ENCODE measurements at regions not wholly inside any gene's neighbourhood (a gene's known extent, or its start where the extent isn't known, plus 50 kb on each side); places are given as distances from the start of the nearest gene placed in this dataset.

- no peak for DNase-seq (ENCODE audit: extremely low spot score)
- no peak for TF ChIP-seq CTCF (IDR thresholded peaks at IDR 0.05; ENCODE audit: control extremely low read depth, extremely low read depth, low read depth, missing control alignments)
- POLR2A ChIA-PET: no interaction called here
- CTCF ChIA-PET: interaction anchor here (1.0 kb wide), 1 partner anchor 143 kb away, joined by 3 read pairs; no protein-coding TSS in a partner anchor
Measured at GRCh38 chr4:111997785-111998184, 147.5 kb upstream of the FAM241A start.

- ChIA-PET POLR2A (no interaction called here), CTCF (interaction anchor here (1.0 kb wide), 1 partner anchor 22 kb away, joined by 3 read pairs; no protein-coding TSS in a partner anchor)
- no peak for DNase-seq (ENCODE audit: extremely low spot score)
- no peak for TF ChIP-seq CTCF (IDR thresholded peaks at IDR 0.05; ENCODE audit: control extremely low read depth, extremely low read depth, low read depth, missing control alignments)
Measured at GRCh38 chr4:111999801-112000200, 145.5 kb upstream of the FAM241A start.

GRCh38 chr4:112001041-112001440, 144.2 kb upstream of the FAM241A start:
- CTCF ChIA-PET: no interaction called here
- TF ChIP-seq CTCF (IDR thresholded peaks at IDR 0.05; ENCODE audit: control extremely low read depth, extremely low read depth, low read depth, missing control alignments): no peak
- no peak for DNase-seq (ENCODE audit: extremely low spot score)
- POLR2A ChIA-PET: no interaction called here

GRCh38 chr4:112002248-112002661, 143.0 kb upstream of the FAM241A start:
- DNase-seq (ENCODE audit: extremely low spot score): no peak
- POLR2A ChIA-PET: no interaction called here
- CTCF ChIA-PET: interaction anchor here (1.0 kb wide), 1 partner anchor 11 kb away, joined by 3 read pairs; no protein-coding TSS in a partner anchor
- no peak for TF ChIP-seq CTCF (IDR thresholded peaks at IDR 0.05; ENCODE audit: control extremely low read depth, extremely low read depth, low read depth, missing control alignments)

GRCh38 chr4:112003231-112003907, 141.9 kb upstream of the FAM241A start:
- ChIA-PET POLR2A (no interaction called here), CTCF (no interaction called here)

GRCh38 chr4:112005027-112005426, 140.2 kb upstream of the FAM241A start:
- ChIA-PET POLR2A (no interaction called here), CTCF (interaction anchor here (1.2 to 2.1 kb wide), 5 partner anchors 9 to 52 kb away, joined by 3 to 8 read pairs (median 3); no protein-coding TSS in a partner anchor)
- TF ChIP-seq CTCF (IDR thresholded peaks at IDR 0.05; ENCODE audit: control extremely low read depth, extremely low read depth, low read depth, missing control alignments): no peak
- no peak for DNase-seq (ENCODE audit: extremely low spot score)

More at GRCh38 chr4:112003231-112003907, 141.9 kb upstream of the FAM241A start:
- DNase-seq (ENCODE audit: extremely low spot score): no peak
- no peak for TF ChIP-seq CTCF (IDR thresholded peaks at IDR 0.05; ENCODE audit: control extremely low read depth, extremely low read depth, low read depth, missing control alignments)
